ENCODE measurements at regions not wholly inside any gene's neighbourhood (a gene's known extent, or its start where the extent isn't known, plus 50 kb on each side); places are given as distances from the start of the nearest gene placed in this dataset.

- no peak for DNase-seq (ENCODE audit: extremely low read depth, insufficient read length)
- Histone ChIP-seq H3K36me3 (ENCODE audit: control insufficient read depth, insufficient read depth, low read length) (no peaks in the 10 kb centered on the region), H3K4me3 (replicated peaks; ENCODE audit: low read depth, low read length) (no peak overlapping the region), H3K27me3 (replicated peaks; ENCODE audit: control insufficient read depth, insufficient read depth, low read length) (no peaks in the 10 kb centered on the region; the same call in 1 of the 2 replicates)
- TF ChIP-seq, protein P1, sequence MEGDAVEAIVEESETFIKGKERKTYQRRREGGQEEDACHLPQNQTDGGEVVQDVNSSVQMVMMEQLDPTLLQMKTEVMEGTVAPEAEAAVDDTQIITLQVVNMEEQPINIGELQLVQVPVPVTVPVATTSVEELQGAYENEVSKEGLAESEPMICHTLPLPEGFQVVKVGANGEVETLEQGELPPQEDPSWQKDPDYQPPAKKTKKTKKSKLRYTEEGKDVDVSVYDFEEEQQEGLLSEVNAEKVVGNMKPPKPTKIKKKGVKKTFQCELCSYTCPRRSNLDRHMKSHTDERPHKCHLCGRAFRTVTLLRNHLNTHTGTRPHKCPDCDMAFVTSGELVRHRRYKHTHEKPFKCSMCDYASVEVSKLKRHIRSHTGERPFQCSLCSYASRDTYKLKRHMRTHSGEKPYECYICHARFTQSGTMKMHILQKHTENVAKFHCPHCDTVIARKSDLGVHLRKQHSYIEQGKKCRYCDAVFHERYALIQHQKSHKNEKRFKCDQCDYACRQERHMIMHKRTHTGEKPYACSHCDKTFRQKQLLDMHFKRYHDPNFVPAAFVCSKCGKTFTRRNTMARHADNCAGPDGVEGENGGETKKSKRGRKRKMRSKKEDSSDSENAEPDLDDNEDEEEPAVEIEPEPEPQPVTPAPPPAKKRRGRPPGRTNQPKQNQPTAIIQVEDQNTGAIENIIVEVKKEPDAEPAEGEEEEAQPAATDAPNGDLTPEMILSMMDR (IDR thresholded peaks at IDR 0.05; ENCODE audit: insufficient read depth, low read length, poor library complexity, severe bottlenecking): no peak
These were observed 78.6 kb upstream of the MTNR1B start for GRCh38 chr11:92890846-92891245.

DNA sequence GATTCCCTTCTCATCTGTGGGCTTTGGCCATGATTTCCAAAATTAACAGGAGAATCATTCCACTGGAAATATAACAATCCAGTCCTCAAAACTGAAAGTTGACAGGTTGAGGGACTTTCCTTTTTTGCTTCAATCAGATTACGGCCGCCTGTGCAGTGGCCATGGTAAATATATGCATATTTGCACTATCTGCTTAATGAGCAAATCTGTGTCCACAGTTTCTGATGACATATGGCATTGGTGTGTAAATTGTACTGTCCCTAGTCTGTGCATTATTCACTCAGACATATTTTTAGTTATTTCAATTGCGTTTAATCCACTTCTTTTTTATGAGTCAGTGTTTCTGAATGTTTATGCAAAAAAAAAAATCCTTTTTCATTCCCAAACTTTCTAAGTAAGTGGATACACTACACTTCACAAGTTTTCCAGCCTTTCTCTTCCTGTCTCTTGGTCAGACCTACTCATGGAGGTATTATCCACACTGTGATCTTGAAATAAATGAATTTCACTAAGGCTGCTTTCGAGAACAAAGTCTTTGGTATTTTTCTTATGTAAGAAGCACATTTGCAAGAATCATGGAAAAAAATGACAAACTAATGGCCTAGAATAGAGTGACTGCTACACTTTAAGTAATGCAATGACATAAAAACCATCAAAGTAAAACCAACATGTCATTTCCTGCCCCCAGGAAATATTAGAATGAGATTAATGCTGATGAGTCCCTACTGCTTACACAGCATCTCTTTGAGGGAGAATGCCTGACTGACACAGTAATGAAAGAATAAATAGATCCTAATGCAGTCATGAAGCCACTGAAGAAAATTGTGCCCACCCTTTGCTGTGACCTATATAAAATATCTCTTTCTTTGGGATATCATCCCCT is 76.4 kb upstream of the MTNR1B start:
- TF ChIP-seq, protein P1 (IDR thresholded peaks at IDR 0.05; ENCODE audit: insufficient read depth, low read length, poor library complexity, severe bottlenecking): no peak
- Histone ChIP-seq H3K36me3 (ENCODE audit: control insufficient read depth, insufficient read depth, low read length) (no peaks in the 10 kb centered on the region), H3K4me3 (replicated peaks; ENCODE audit: low read depth, low read length) (no peak overlapping the region), H3K27me3 (replicated peaks; ENCODE audit: control insufficient read depth, insufficient read depth, low read length) (no peaks in the 10 kb centered on the region; the same call in 1 of the 2 replicates)
- DNase-seq (ENCODE audit: extremely low read depth, insufficient read length): no peak

- H3K27me3 ChIP-seq (replicated peaks; ENCODE audit: control insufficient read depth, insufficient read depth, low read length): no peaks in the 10 kb centered on the region; the same call in 1 of the 2 replicates
- TF ChIP-seq, protein P1 (IDR thresholded peaks at IDR 0.05; ENCODE audit: insufficient read depth, low read length, poor library complexity, severe bottlenecking): no peak
- DNase-seq (ENCODE audit: extremely low read depth, insufficient read length): no peak
- no peaks in the 10 kb centered on the region for H3K36me3 ChIP-seq (ENCODE audit: control insufficient read depth, insufficient read depth, low read length)
- H3K4me3 ChIP-seq (replicated peaks; ENCODE audit: low read depth, low read length): no peak overlapping the region
These were observed 75.3 kb upstream of the MTNR1B start for GRCh38 chr11:92894197-92894596.

DNA sequence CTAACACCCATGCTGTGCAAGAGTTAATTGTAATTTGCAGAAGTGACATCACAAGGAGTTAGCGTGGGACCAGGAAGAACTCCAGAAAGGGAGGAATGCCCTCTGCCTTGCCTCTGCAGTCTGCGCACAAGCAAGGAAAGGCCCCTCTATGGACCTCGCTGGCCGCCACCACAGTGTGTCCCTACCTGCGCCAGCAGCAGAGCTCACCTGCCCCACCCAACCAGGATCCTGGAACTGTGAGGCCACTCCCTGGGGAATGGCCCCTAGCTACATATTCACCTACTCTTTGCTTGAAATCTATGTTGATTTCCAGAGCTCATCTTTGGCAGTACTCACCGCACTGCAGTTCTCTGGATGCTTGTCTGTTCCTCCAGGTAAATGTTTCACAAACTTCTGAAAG is 72.0 kb upstream of the MTNR1B start:
- Histone ChIP-seq H3K27me3 (replicated peaks; ENCODE audit: control insufficient read depth, insufficient read depth, low read length) (no peaks in the 10 kb centered on the region; the same call in 1 of the 2 replicates), H3K36me3 (ENCODE audit: control insufficient read depth, insufficient read depth, low read length) (no peaks in the 10 kb centered on the region), H3K4me3 (replicated peaks; ENCODE audit: low read depth, low read length) (no peak overlapping the region)
- DNase-seq (ENCODE audit: extremely low read depth, insufficient read length): no peak
- TF ChIP-seq, protein P1 (IDR thresholded peaks at IDR 0.05; ENCODE audit: insufficient read depth, low read length, poor library complexity, severe bottlenecking): no peak

- no peak for DNase-seq (ENCODE audit: extremely low read depth, insufficient read length)
- no peak overlapping the region for H3K4me3 ChIP-seq (replicated peaks; ENCODE audit: low read depth, low read length)
These were observed 67.0 kb upstream of the MTNR1B start for GRCh38 chr11:92902417-92902816.

More at GRCh38 chr11:92902417-92902816, 67.0 kb upstream of the MTNR1B start:
- TF ChIP-seq, protein P1 (IDR thresholded peaks at IDR 0.05; ENCODE audit: insufficient read depth, low read length, poor library complexity, severe bottlenecking): no peak
- Histone ChIP-seq H3K27me3 (replicated peaks; ENCODE audit: control insufficient read depth, insufficient read depth, low read length) (no peaks in the 10 kb centered on the region; the same call in 1 of the 2 replicates), H3K36me3 (ENCODE audit: control insufficient read depth, insufficient read depth, low read length) (no peaks in the 10 kb centered on the region)
